HUDEP-2 (cell line): ENCODE measurements at regions not wholly inside any gene's neighbourhood (a gene's known extent, or its start where the extent isn't known, plus 50 kb on each side); places are given as distances from the start of the nearest gene placed in this dataset.

Experiments
- DNase-seq, 76 experiments: peaks; one replicate each; lab custom pipeline; 2025; ENCODE audit not compliant: unreplicated experiment in 76 of 76; lab: John Stamatoyannopoulos, UW

- no peak for DNase-seq
Observed at GRCh38 chr2:128779301-128780095, 460.8 kb upstream of the HS6ST1 start.

GRCh38 chr2:128780434-128781080 lies 461.9 kb upstream of the HS6ST1 start:
- DNase-seq, result no peak

GRCh38 chr2:128781166-128781565 lies 462.5 kb upstream of the HS6ST1 start:
- DNase-seq, result no peak

GRCh38 chr2:128781585-128782385 lies 463.1 kb upstream of the HS6ST1 start:
- DNase-seq, result no peak

GRCh38 chr2:128782411-128783192 lies 463.9 kb upstream of the HS6ST1 start:
- no peak for DNase-seq

GRCh38 chr2:128783193-128783671 lies 464.6 kb upstream of the HS6ST1 start:
- no peak for DNase-seq

- no peak for DNase-seq
Observed at GRCh38 chr2:128783896-128784295, 465.2 kb upstream of the HS6ST1 start.

GRCh38 chr2:128784626-128785306 lies 466.1 kb upstream of the HS6ST1 start:
- DNase-seq, result no peak

GRCh38 chr2:128786316-128786715 lies 467.6 kb upstream of the HS6ST1 start:
- DNase-seq, result no peak

- no peak for DNase-seq
Observed at GRCh38 chr2:128786741-128787478, 468.2 kb upstream of the HS6ST1 start.

GRCh38 chr2:128787616-128788015 lies 468.9 kb upstream of the HS6ST1 start:
- DNase-seq, result no peak

GRCh38 chr2:128788636-128789220 lies 470.1 kb upstream of the HS6ST1 start:
- DNase-seq, result no peak

- DNase-seq, result no peak
Observed at GRCh38 chr2:128789221-128789620, 470.6 kb upstream of the HS6ST1 start.

GRCh38 chr2:128789776-128790455 lies 471.2 kb upstream of the HS6ST1 start:
- DNase-seq, result no peak

- DNase-seq, result no peak
Observed at GRCh38 chr2:128790541-128791001, 471.9 kb upstream of the HS6ST1 start.

- DNase-seq, result no peak
Observed at GRCh38 chr2:128791120-128791984, 472.7 kb upstream of the HS6ST1 start.

GRCh38 chr2:128791985-128792320 lies 473.3 kb upstream of the HS6ST1 start:
- no peak for DNase-seq
